Neural crest cell (in vitro differentiated cells): ENCODE measurements at regions not wholly inside any gene's neighbourhood (a gene's known extent, or its start where the extent isn't known, plus 50 kb on each side); places are given as distances from the start of the nearest gene placed in this dataset.

Experiments used
- DNase-seq: peaks from one replicate; pipeline ENCODE4 v3.0.0; 2021; ENCODE audit warnings: low read depth, mixed read lengths, low spot score
- H3K27ac Mint-ChIP-seq: one replicate; pipeline ENCODE4 v1.8.0; 2021; ENCODE audit warnings: mild to moderate bottlenecking, mixed read lengths; ENCODE audit not compliant: unreplicated experiment
- H3K27me3 Mint-ChIP-seq: 2 replicates; pipeline ENCODE4 v1.8.0; 2021; ENCODE audit warnings: low read depth, mild to moderate bottlenecking, mixed read lengths
- H3K36me3 Mint-ChIP-seq: 2 replicates; pipeline ENCODE4 v1.8.0; 2021; ENCODE audit warnings: low read depth, mild to moderate bottlenecking, mixed read lengths
- H3K4me1 Mint-ChIP-seq: 2 replicates; pipeline ENCODE4 v1.8.0; 2021; ENCODE audit warnings: mixed read lengths
- H3K4me3 Mint-ChIP-seq: one replicate; pipeline ENCODE4 v1.8.0; 2021; ENCODE audit warnings: mild to moderate bottlenecking, mixed read lengths
- H3K9me3 Mint-ChIP-seq: 2 replicates; pipeline ENCODE4 v1.8.0; 2021; ENCODE audit warnings: mixed read lengths
- CTCF ChIP-seq: fragments of 200-600 bp; sonication (generic); conservative IDR thresholded peaks from 2 replicates; pipeline ENCODE4 v1.5.0; 2021; ENCODE audit warnings: antibody characterized with exemption, mild to moderate bottlenecking

- DNase-seq = no peak
- no peak for TF ChIP-seq CTCF
- Mint-ChIP-seq H3K27me3 (no peaks in the 10 kb centered on the region), H3K4me3 (no peak overlapping the region), H3K9me3 (no peaks in the 10 kb centered on the region), H3K4me1 (no peaks in the 10 kb centered on the region), H3K27ac (no peak overlapping the region), H3K36me3 (no peaks in the 10 kb centered on the region)
Measured at GRCh38 chr10:58094985-58095718, 172.5 kb downstream of the IPMK start.

GRCh38 chr10:58091886-58092285 lies 175.8 kb downstream of the IPMK start:
- Mint-ChIP-seq H3K36me3 (no peaks in the 10 kb centered on the region), H3K4me1 (no peaks in the 10 kb centered on the region), H3K27me3 (no peaks in the 10 kb centered on the region), H3K9me3 (no peaks in the 10 kb centered on the region), H3K4me3 (no peak overlapping the region), H3K27ac (no peak overlapping the region)
- no peak for TF ChIP-seq CTCF
- DNase-seq = no peak

GRCh38 chr10:58089739-58090138 lies 178.0 kb downstream of the IPMK start:
- Mint-ChIP-seq H3K36me3 (no peaks in the 10 kb centered on the region), H3K27ac (no peak overlapping the region), H3K27me3 (no peaks in the 10 kb centered on the region), H3K4me3 (no peak overlapping the region), H3K4me1 (no peaks in the 10 kb centered on the region), H3K9me3 (no peaks in the 10 kb centered on the region)
- no peak for DNase-seq
- no peak for TF ChIP-seq CTCF

GRCh38 chr10:58087896-58088295 lies 179.8 kb downstream of the IPMK start:
- no peak for TF ChIP-seq CTCF
- no peaks in the 10 kb centered on the region for H3K9me3 Mint-ChIP-seq
- DNase-seq = no peak
- H3K27me3 Mint-ChIP-seq = no peaks in the 10 kb centered on the region
- H3K27ac Mint-ChIP-seq = no peak overlapping the region
- no peak overlapping the region for H3K4me3 Mint-ChIP-seq
- H3K36me3 Mint-ChIP-seq = no peaks in the 10 kb centered on the region
- H3K4me1 Mint-ChIP-seq = no peaks in the 10 kb centered on the region

GRCh38 chr10:58086763-58087150 lies 180.9 kb downstream of the IPMK start:
- Mint-ChIP-seq H3K4me1 (no peaks in the 10 kb centered on the region), H3K9me3 (peaks cover 2% of the 10 kb centered on the region), H3K36me3 (no peaks in the 10 kb centered on the region), H3K4me3 (no peak overlapping the region), H3K27ac (no peak overlapping the region), H3K27me3 (no peaks in the 10 kb centered on the region)
- no peak for TF ChIP-seq CTCF
- DNase-seq = no peak
